Colonic mucosa (tissue), 4 donors: ENCODE measurements at regions not wholly inside any gene's neighbourhood (a gene's known extent, or its start where the extent isn't known, plus 50 kb on each side); places are given as distances from the start of the nearest gene placed in this dataset.
"Not testable (repeated sequence)": the region's sequence is repeated elsewhere in the genome, so short reads cannot be mapped to it uniquely, and the experiment has no call there.

Experiments used
- DNase-seq: peaks from one replicate; pipeline ENCODE4 v3.0.0-alpha.2; 2020
- H3K27ac ChIP-seq: fragments of 200-600 bp; one replicate; pipeline ENCODE4 v1.8.0; 2021
- H3K27me3 ChIP-seq: fragments of 200-600 bp; one replicate; pipeline ENCODE4 v1.8.0; 2021
- H3K36me3 ChIP-seq: fragments of 200-600 bp; one replicate; pipeline ENCODE4 v1.8.0; 2021
- H3K4me1 ChIP-seq: fragments of 200-600 bp; one replicate; pipeline ENCODE4 v1.8.0; 2021; ENCODE audit warnings: mild to moderate bottlenecking
- H3K4me3 ChIP-seq: fragments of 200-600 bp; one replicate; pipeline ENCODE4 v1.8.0; 2021
- H3K9ac ChIP-seq, 2 donors: one replicate each; pipeline ENCODE4 v1.7.0; 2013; ENCODE audit warnings: control low read depth in 2 of 2, low read depth in 2 of 2, low read length in 2 of 2
- H3K9me3 ChIP-seq: fragments of 200-600 bp; one replicate; pipeline ENCODE4 v1.8.0; 2021
- intact Hi-C: fragments of 100-400 bp; cut with DNase I; formaldehyde crosslinking; loops from one replicate; pipeline ENCODE4 v1.14.1; 2022
- TF ChIP-seq, protein P1 (sequence below): fragments of 200-600 bp; IDR thresholded peaks from one replicate; pipeline ENCODE4 v1.8.0; 2022; ENCODE audit warnings: antibody characterized with exemption, mild to moderate bottlenecking
- donor health status: healthy.
- donor health status: DM: no; HTN: no; CAD: no.
- donor health status: DM: no; HTN: no; CAD: no.

DNA sequence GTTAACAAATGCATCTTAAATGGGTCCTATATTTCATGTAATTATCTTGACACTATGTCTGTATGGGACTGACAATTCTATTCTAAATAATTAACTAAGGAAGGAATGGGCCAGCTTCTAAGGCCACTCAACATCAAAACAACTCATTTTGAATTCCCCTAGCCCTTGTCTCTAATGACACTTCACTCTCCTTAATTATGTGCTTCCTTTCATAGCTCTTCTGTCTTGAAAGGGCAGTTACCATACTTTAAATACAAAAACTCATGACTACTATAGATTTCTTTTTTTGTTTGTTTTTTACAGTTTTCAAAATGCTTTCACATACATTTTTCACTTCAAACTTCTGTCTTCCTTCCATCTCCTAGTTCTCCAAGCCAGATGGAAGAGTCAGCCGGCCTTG is 126.1 kb upstream of the CHODL start:
- no peak for DNase-seq
- Histone ChIP-seq H3K4me3 (no peak overlapping the region), H3K27ac (no peak overlapping the region), H3K4me1 (no peaks in the 10 kb centered on the region), H3K36me3 (no peaks in the 10 kb centered on the region), H3K27me3 (no peaks in the 10 kb centered on the region), H3K9ac (no peak overlapping the region), H3K9me3 (no peaks in the 10 kb centered on the region)
- TF ChIP-seq, protein P1, sequence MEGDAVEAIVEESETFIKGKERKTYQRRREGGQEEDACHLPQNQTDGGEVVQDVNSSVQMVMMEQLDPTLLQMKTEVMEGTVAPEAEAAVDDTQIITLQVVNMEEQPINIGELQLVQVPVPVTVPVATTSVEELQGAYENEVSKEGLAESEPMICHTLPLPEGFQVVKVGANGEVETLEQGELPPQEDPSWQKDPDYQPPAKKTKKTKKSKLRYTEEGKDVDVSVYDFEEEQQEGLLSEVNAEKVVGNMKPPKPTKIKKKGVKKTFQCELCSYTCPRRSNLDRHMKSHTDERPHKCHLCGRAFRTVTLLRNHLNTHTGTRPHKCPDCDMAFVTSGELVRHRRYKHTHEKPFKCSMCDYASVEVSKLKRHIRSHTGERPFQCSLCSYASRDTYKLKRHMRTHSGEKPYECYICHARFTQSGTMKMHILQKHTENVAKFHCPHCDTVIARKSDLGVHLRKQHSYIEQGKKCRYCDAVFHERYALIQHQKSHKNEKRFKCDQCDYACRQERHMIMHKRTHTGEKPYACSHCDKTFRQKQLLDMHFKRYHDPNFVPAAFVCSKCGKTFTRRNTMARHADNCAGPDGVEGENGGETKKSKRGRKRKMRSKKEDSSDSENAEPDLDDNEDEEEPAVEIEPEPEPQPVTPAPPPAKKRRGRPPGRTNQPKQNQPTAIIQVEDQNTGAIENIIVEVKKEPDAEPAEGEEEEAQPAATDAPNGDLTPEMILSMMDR: no peak
- intact Hi-C loops: no loop called here

DNA sequence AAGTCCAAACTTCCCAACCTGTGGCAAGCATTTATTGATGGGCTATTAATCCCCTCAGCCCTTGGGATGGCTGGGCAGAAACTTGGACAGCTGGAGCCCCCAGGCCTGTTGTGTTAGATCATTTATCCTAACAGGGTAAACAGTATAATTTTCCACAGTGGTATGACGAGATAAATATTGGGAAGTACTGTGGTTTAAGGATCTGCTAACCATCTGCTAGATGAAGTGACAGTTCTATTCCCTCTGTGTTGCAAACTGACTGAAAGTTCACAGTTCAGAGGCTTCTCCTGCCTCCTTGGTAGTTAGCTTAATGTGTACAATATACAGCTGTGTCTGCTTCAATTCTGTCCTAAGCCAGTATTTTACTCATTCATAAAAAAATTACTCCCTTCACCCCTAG is 127.5 kb upstream of the CHODL start:
- no peak overlapping the region for H3K9ac ChIP-seq
- no peaks in the 10 kb centered on the region for H3K36me3 ChIP-seq
- no peaks in the 10 kb centered on the region for H3K4me1 ChIP-seq
- intact Hi-C loops: no loop called here
- H3K9me3 ChIP-seq: no peaks in the 10 kb centered on the region
- TF ChIP-seq, protein P1: no peak
- H3K4me3 ChIP-seq: no peak overlapping the region
- no peak for DNase-seq
- no peaks in the 10 kb centered on the region for H3K27me3 ChIP-seq
- H3K27ac ChIP-seq: no peak overlapping the region

DNA sequence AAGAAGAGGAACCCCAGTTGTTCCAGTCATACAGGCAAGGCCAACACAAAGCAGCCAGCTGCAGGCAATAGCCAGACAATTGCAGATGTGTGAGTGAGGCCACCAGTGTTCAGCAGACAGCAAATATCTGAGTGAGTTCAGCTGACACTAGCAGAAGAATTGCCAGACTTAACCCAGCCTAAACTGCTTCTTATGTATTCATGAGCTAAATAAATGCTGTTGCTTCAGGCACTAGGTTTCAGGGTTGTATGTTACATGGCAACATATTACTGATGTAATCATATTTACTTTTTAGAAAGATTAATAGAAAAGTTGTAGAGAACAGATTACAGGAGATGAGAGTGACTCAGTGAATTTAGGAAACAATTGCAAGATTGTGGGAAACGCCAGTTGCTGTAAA is 129.8 kb upstream of the CHODL start:
- TF ChIP-seq, protein P1: no peak
- no peak overlapping the region for H3K4me3 ChIP-seq
- no peaks in the 10 kb centered on the region for H3K27me3 ChIP-seq
- no peaks in the 10 kb centered on the region for H3K36me3 ChIP-seq
- no peak overlapping the region for H3K27ac ChIP-seq
- no peak for DNase-seq
- H3K9me3 ChIP-seq: no peaks in the 10 kb centered on the region
- intact Hi-C loops: no loop called here
- no peak overlapping the region for H3K9ac ChIP-seq
- no peaks in the 10 kb centered on the region for H3K4me1 ChIP-seq

DNA sequence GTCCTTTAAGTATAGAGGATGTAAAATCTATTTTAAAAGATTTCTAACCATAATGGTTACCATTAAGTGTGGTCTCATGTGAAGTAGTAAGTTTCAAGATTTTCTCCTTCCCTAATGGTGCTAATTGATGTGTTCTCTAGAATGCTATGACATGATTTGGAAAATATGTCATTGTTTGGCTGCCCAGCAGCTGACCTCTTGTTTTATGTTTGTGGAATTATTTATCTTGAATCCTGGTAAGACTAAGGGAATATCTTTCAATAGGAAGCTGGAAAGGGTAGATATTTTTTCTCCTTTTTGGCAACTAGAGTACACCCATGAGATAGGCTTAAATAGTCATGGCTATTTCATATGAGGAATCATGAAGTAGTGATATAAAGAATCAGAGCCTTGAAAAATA is 139.8 kb upstream of the CHODL start:
- no peak overlapping the region for H3K4me3 ChIP-seq
- no peak overlapping the region for H3K27ac ChIP-seq
- H3K4me1 ChIP-seq: no peaks in the 10 kb centered on the region
- intact Hi-C loops: no loop called here
- no peaks in the 10 kb centered on the region for H3K36me3 ChIP-seq
- no peak overlapping the region for H3K9ac ChIP-seq
- no peaks in the 10 kb centered on the region for H3K27me3 ChIP-seq
- TF ChIP-seq, protein P1: no peak
- H3K9me3 ChIP-seq: no peaks in the 10 kb centered on the region
- no peak for DNase-seq

DNA sequence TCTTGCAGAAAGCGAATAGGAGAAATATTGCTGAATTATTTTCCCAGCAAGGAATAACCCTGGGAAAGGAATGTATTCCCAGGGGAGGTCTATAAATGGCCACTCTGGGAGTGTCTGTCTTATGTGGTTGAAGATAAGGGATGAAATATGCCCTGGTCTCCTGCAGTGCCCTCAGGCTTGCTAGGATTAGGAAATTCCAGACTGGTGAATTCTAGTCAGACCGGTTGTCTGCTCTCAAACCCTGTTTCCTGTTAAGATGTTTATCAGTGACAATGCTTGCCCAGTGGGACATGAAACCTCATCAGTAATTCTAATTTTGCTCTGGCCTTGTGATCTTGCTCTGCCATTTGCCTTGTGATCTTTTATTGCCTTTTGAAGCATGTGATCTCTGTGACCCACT is 148.2 kb upstream of the CHODL start:
- H3K36me3 ChIP-seq, H3K4me1 ChIP-seq, DNase-seq, H3K27me3 ChIP-seq, H3K9me3 ChIP-seq, intact Hi-C loops, H3K9ac ChIP-seq, H3K27ac ChIP-seq, H3K4me3 ChIP-seq: not testable (repeated sequence)

DNA sequence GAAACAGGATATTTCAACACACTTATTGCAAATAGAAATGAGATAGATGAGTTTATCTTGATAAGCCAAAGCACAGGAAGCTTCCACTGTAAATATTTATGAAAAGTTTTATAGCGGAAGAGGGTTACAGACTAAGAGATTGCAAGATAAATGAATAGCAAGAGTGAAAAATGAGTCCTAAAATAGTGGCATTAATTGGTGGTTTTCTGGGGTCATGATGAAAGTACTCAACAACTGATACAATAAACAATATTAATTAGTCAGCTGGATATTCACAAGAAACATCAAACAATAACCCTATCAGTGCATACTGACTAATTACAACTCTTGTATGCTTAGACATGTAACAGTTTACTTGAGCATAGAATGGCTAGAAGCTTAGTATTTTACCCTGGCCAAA is 154.8 kb upstream of the CHODL start:
- H3K9me3 ChIP-seq: no peaks in the 10 kb centered on the region
- no peak overlapping the region for H3K27ac ChIP-seq
- H3K4me3 ChIP-seq: no peak overlapping the region
- DNase-seq: no peak
- intact Hi-C loops: no loop called here
- H3K36me3 ChIP-seq: no peaks in the 10 kb centered on the region
- H3K27me3 ChIP-seq: no peaks in the 10 kb centered on the region
- TF ChIP-seq, protein P1: no peak
- H3K9ac ChIP-seq: no peak overlapping the region
- H3K4me1 ChIP-seq: no peaks in the 10 kb centered on the region
